H1 (cell line): ENCODE measurements at regions not wholly inside any gene's neighbourhood (a gene's known extent, or its start where the extent isn't known, plus 50 kb on each side); places are given as distances from the start of the nearest gene placed in this dataset.

Experiments
- CTCF ChIA-PET: fragments of 300-600 bp; sonication (Branson Sonifier 250); formaldehyde crosslinking; loops from one replicate; lab custom pipeline; 2021; ENCODE audit not compliant: partially characterized antibody; lab: Charles Lee
- POLR2A ChIA-PET: fragments of 300-600 bp; sonication (Branson Sonifier 250); formaldehyde crosslinking; loops from one replicate; lab custom pipeline; 2021; ENCODE audit warnings: inconsistent platforms; ENCODE audit not compliant: partially characterized antibody; lab: Charles Lee
- DNase-seq, 2 experiments: peaks; one replicate each; pipeline versions ENCODE4 v3.0.0 to v3.0.0-alpha.2; 2010 to 2022; ENCODE audit warnings: low spot score in 2 of 2, low read depth in 1 of 2, mixed read lengths in 1 of 2
- FAIRE-seq: peaks from 2 replicates; lab custom pipeline; 2011; peaks lifted over from hg19 to GRCh38; lab: Jason Lieb, UNC
- H2AFZ ChIP-seq: 2 replicates; pipeline ENCODE4 v1.8.1; 2012; ENCODE audit warnings: low read length, inconsistent platforms
- H2AK5ac ChIP-seq: 2 replicates; pipeline ENCODE4 v1.6.1; 2013; ENCODE audit warnings: low read depth, low read length
- H2BK120ac ChIP-seq: replicated peaks from 2 replicates; pipeline ENCODE3; 2013; ENCODE audit warnings: low read depth, low read length, inconsistent platforms
- H2BK12ac ChIP-seq: 2 replicates; pipeline ENCODE4 v1.6.1; 2013; ENCODE audit warnings: low read depth, low read length
- H2BK15ac ChIP-seq: 2 replicates; pipeline ENCODE4 v1.6.1; 2013; ENCODE audit warnings: low read length
- H2BK20ac ChIP-seq: 2 replicates; pipeline ENCODE4 v1.6.1; 2013; ENCODE audit warnings: low read length
- H2BK5ac ChIP-seq: 2 replicates; pipeline ENCODE4 v1.6.1; 2013; ENCODE audit warnings: low read depth, low read length
- H3K14ac ChIP-seq: 2 replicates; pipeline ENCODE4 v1.6.1; 2013; ENCODE audit warnings: inconsistent platforms; ENCODE audit not compliant: insufficient read length
- H3K18ac ChIP-seq: 2 replicates; pipeline ENCODE4 v1.6.1; 2013; ENCODE audit warnings: low read length; ENCODE audit errors: extremely low read depth
- H3K23ac ChIP-seq: 2 replicates; pipeline ENCODE4 v1.6.1; 2013; ENCODE audit warnings: inconsistent platforms; ENCODE audit not compliant: insufficient read length
- H3K23me2 ChIP-seq: 2 replicates; pipeline ENCODE4 v1.6.1; 2013; ENCODE audit warnings: low read depth, low read length
- H3K27ac ChIP-seq: 2 replicates; pipeline ENCODE4 v1.6.1; 2011; ENCODE audit warnings: low read depth, low read length, inconsistent platforms
- H3K27me3 ChIP-seq, 4 experiments: replicated peaks in 1 of 4; 1 replicate in 1 of 4; 2 replicates in 3 of 4; pipeline versions ENCODE4 v1.6.1 to v1.8.1; 2011 to 2013; ENCODE audit warnings: low read length in 3 of 4, mild to moderate bottlenecking in 3 of 4, inconsistent platforms in 2 of 4, mixed read lengths in 2 of 4, moderate library complexity in 1 of 4; ENCODE audit not compliant: control insufficient read depth in 3 of 4, insufficient read depth in 3 of 4; ENCODE audit errors: extremely low read depth in 1 of 4
- H3K36me3 ChIP-seq, 4 experiments: 2 replicates each; pipeline versions ENCODE4 v1.6.1 to v1.8.1; 2011 to 2013; ENCODE audit warnings: mild to moderate bottlenecking in 4 of 4, low read length in 3 of 4, moderate library complexity in 2 of 4, control low read depth in 1 of 4, inconsistent platforms in 1 of 4; ENCODE audit not compliant: insufficient read depth in 4 of 4, control insufficient read depth in 2 of 4
- H3K4ac ChIP-seq: replicated peaks from 2 replicates; pipeline ENCODE3; 2013; ENCODE audit warnings: low read length, low read depth, mixed read lengths, inconsistent platforms; ENCODE audit not compliant: insufficient read length
- H3K4me1 ChIP-seq, 4 experiments: replicated peaks in 1 of 4; 1 replicate in 1 of 4; 2 replicates in 3 of 4; pipeline versions ENCODE4 v1.6.1 to v1.8.1; 2011 to 2013; ENCODE audit warnings: low read length in 3 of 4, inconsistent platforms in 2 of 4, mixed read lengths in 1 of 4; ENCODE audit not compliant: insufficient read depth in 4 of 4, control insufficient read depth in 3 of 4
- H3K4me2 ChIP-seq, 2 experiments: 2 replicates each; pipeline versions ENCODE4 v1.6.1 to v1.8.1; 2011 to 2013; ENCODE audit warnings: low read depth in 2 of 2, low read length in 2 of 2, control low read depth in 1 of 2, inconsistent platforms in 1 of 2, mild to moderate bottlenecking in 1 of 2; ENCODE audit not compliant: insufficient read depth in 1 of 2
- H3K4me3 ChIP-seq, 4 experiments: fragments of 200-600, 300-600 bp in 1 of 4; sonication (generic), shearing (Covaris generic), sonication (Bioruptor Twin) in 1 of 4; 2 replicates each; pipeline versions ENCODE4 v1.5.1 to v1.8.1; 2011 to 2016; ENCODE audit warnings: low read length in 4 of 4, low read depth in 3 of 4, control low read depth in 2 of 4, inconsistent platforms in 2 of 4, mild to moderate bottlenecking in 2 of 4, mixed read lengths in 1 of 4, moderate library complexity in 1 of 4; ENCODE audit not compliant: insufficient read depth in 2 of 4; ENCODE audit errors: extremely low read depth in 1 of 4
- H3K56ac ChIP-seq: replicated peaks from 2 replicates; pipeline ENCODE3; 2013; ENCODE audit warnings: low read depth, mild to moderate bottlenecking, mixed read lengths, low read length, inconsistent platforms; ENCODE audit not compliant: insufficient read length
- H3K79me1 ChIP-seq: 2 replicates; pipeline ENCODE4 v1.6.1; 2013; ENCODE audit warnings: low read depth, low read length, control low read depth
- H3K79me2 ChIP-seq, 2 experiments: 2 replicates each; pipeline versions ENCODE4 v1.6.1 to v1.8.1; 2012 to 2013; ENCODE audit warnings: low read length in 2 of 2, mild to moderate bottlenecking in 2 of 2, inconsistent platforms in 1 of 2; ENCODE audit not compliant: insufficient read depth in 2 of 2, control insufficient read depth in 1 of 2
- H3K9ac ChIP-seq, 4 experiments: replicated peaks in 1 of 4; 1 replicate in 1 of 4; 2 replicates in 3 of 4; pipeline versions ENCODE4 v1.6.1 to v1.8.1; 2011 to 2013; ENCODE audit warnings: low read depth in 3 of 4, low read length in 3 of 4, control low read depth in 2 of 4, mild to moderate bottlenecking in 2 of 4, moderate library complexity in 2 of 4, inconsistent platforms in 1 of 4; ENCODE audit errors: extremely low read depth in 1 of 4
- H3K9me3 ChIP-seq, 2 experiments: 2 replicates each; pipeline versions ENCODE4 v1.6.1 to v1.8.1; 2012 to 2013; ENCODE audit warnings: mild to moderate bottlenecking in 2 of 2, moderate library complexity in 2 of 2, control low read depth in 1 of 2, inconsistent platforms in 1 of 2, low read depth in 1 of 2, low read length in 1 of 2, mixed read lengths in 1 of 2; ENCODE audit not compliant: insufficient read depth in 2 of 2
- H4K20me1 ChIP-seq, 2 experiments: replicated peaks in 1 of 2; 2 replicates each; pipeline versions ENCODE3 to v1.8.1; 2011 to 2013; ENCODE audit warnings: inconsistent platforms in 2 of 2, low read length in 2 of 2, mild to moderate bottlenecking in 1 of 2; ENCODE audit not compliant: insufficient read depth in 2 of 2, control insufficient read depth in 1 of 2
- H4K5ac ChIP-seq: 2 replicates; pipeline ENCODE4 v1.6.1; 2013; ENCODE audit warnings: low read length, low read depth, mixed read lengths, inconsistent platforms; ENCODE audit not compliant: insufficient read length
- H4K8ac ChIP-seq: 2 replicates; pipeline ENCODE4 v1.8.0; 2013; ENCODE audit warnings: mild to moderate bottlenecking, moderate library complexity, low read length, inconsistent platforms; ENCODE audit not compliant: insufficient read depth; ENCODE audit errors: extremely low read depth
- H4K91ac ChIP-seq: replicated peaks from 2 replicates; pipeline ENCODE3; 2013; ENCODE audit warnings: low read length, mixed read lengths, inconsistent platforms; ENCODE audit not compliant: insufficient read length
- ATF2 ChIP-seq: IDR thresholded peaks from 2 replicates; pipeline ENCODE4 v1.6.1; 2012; ENCODE audit warnings: low read length, inconsistent platforms
- JUND ChIP-seq: IDR thresholded peaks from 2 replicates; pipeline ENCODE4 v1.6.1; 2011; ENCODE audit warnings: mild to moderate bottlenecking, improper control_type of control experiment, low read length
- WGBS, 2 experiments: shearing (Covaris generic) in 1 of 2; methylation state at CpG; one replicate each; pipeline versions ENCODE4 v1.1.6 to v1.1.7; 2013 to 2015; ENCODE audit warnings: low lambda C conversion rate in 2 of 2, mixed read lengths in 2 of 2, inconsistent platforms in 1 of 2, low coverage in 1 of 2, missing lambda C conversion rate in 1 of 2; ENCODE audit not compliant: insufficient replicate concordance in 2 of 2, insufficient coverage in 1 of 2, insufficient read length in 1 of 2; ENCODE audit errors: extremely low coverage in 1 of 2, missing lambda C conversion rate in 1 of 2; 5-methylcytosine and 5-hydroxymethylcytosine counted together

- Histone ChIP-seq H2BK15ac (no peak overlapping the region), H3K27ac (no peak overlapping the region), H3K4me3 (no peak overlapping the region), H4K5ac (no peak overlapping the region), H3K79me1 (no peaks in the 10 kb centered on the region), H3K79me2 (no peaks in the 10 kb centered on the region), H2AK5ac (no peak overlapping the region), H2BK5ac (no peak overlapping the region), H3K36me3 (no peaks in the 10 kb centered on the region), H4K91ac (no peak overlapping the region), H3K4me2 (no peak overlapping the region), H3K56ac (no peak overlapping the region), H2BK12ac (no peak overlapping the region), H3K4ac (no peak overlapping the region), H3K18ac (no peak overlapping the region), H4K20me1 (no peaks in the 10 kb centered on the region), H3K27me3 (no peaks in the 10 kb centered on the region), H2BK120ac (no peak overlapping the region), H4K8ac (no peak overlapping the region), H3K23me2 (no peaks in the 10 kb centered on the region), H3K9me3 (no peaks in the 10 kb centered on the region), H2BK20ac (no peak overlapping the region), H3K4me1 (no peaks in the 10 kb centered on the region), H2AFZ (no peak overlapping the region), H3K14ac (no peak overlapping the region), H3K23ac (no peak overlapping the region), H3K9ac (no peak overlapping the region)
- FAIRE-seq = no peak
- POLR2A ChIA-PET = no interaction called here
- CTCF ChIA-PET = no interaction called here
- 91% methylated on average over 2 of the region's 2 CpGs; no CpG with 5 or more reads in 1 of the 2 experiments for WGBS, 2 experiments
- TF ChIP-seq ATF2 (no peak), JUND (no peak)
- DNase-seq = no peak
Observed at GRCh38 chr4:123741906-123742305, 345.3 kb downstream of the SPRY1 start.
